HG03135 (cell line): ENCODE measurements at regions not wholly inside any gene's neighbourhood (a gene's known extent, or its start where the extent isn't known, plus 50 kb on each side); places are given as distances from the start of the nearest gene placed in this dataset.

Source experiments
- ATAC-seq: cut with Tn5 transposase; IDR thresholded peaks from one replicate; pipeline ENCODE4 v1.9.1; 2021; ENCODE audit warnings: mild to moderate bottlenecking, moderate library complexity; ENCODE audit not compliant: unreplicated experiment

GRCh38 chr2:155442088-155442487 is 743.6 kb downstream of the KCNJ3 start:
- no peak for ATAC-seq

DNA sequence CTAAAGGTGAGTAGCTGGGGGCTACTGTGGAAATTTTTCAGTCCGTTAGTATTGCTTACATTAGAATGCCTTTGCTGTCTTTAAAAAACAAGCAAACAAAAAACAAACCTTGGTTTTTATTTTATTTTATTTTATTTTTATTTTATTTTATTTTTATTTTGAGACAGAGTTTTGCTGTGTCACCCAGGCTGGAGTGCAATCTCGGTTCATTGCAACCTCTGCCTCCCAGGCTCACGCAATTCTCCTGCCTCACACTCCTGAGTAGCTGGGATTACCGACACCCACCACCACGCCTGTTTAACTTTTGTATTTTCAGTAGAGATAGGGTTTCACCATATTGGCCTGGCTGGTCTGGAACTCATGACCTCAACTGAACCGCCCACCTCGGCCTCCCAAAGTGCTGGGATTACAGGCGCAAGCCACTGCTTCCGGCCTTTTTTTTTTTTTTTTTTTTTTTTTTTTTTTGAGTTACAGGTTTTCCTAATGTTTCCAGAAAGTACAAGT is 732.6 kb downstream of the KCNJ3 start:
- no peak for ATAC-seq

- ATAC-seq: no peak
Measured at GRCh38 chr2:155427470-155427869, 729.0 kb downstream of the KCNJ3 start.

DNA sequence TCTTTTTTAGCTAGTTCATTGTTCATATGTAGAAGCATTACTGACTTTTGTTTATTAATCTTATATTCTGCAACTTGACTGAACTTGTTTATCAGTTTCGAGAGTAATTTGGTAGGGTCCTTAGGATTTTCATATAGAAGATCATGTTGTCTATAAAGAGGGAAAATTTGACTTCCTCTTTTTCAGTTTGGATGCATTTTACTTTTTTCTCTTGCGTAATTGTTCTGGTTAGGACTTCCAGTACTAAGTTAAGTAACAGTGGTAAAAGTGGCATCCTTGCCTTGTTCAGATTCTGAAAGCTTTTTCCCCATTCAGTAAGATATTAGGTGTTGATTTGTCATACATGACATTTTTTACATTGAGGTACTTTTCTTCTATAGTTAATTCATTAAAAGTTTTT is 726.0 kb downstream of the KCNJ3 start:
- ATAC-seq: no peak

GRCh38 chr2:155418753-155419152 is 720.3 kb downstream of the KCNJ3 start:
- ATAC-seq: no peak

- peak; percentile 91 for ATAC-seq
Measured at GRCh38 chr2:155412598-155412997, 714.1 kb downstream of the KCNJ3 start.

GRCh38 chr2:155404433-155405002 is 706.0 kb downstream of the KCNJ3 start:
- no peak for ATAC-seq

DNA sequence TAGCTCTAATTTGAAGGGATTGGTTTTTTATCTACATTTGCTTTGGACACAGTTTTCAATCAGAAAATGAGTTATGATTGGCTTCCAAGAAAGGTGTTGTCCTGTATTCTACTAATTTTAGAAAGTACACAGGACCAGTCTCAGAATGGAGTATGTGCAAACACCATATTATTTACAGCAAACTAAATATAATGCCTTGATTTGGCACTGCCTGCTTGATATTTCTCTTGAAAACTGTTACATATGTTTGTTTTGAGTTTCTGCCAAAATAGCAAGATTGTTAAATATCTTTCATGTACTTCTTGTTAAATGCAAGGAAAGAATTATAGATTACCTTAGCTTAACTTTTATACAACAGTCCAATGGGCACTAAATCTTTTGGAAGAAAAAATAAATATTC is 694.9 kb downstream of the KCNJ3 start:
- no peak for ATAC-seq

DNA sequence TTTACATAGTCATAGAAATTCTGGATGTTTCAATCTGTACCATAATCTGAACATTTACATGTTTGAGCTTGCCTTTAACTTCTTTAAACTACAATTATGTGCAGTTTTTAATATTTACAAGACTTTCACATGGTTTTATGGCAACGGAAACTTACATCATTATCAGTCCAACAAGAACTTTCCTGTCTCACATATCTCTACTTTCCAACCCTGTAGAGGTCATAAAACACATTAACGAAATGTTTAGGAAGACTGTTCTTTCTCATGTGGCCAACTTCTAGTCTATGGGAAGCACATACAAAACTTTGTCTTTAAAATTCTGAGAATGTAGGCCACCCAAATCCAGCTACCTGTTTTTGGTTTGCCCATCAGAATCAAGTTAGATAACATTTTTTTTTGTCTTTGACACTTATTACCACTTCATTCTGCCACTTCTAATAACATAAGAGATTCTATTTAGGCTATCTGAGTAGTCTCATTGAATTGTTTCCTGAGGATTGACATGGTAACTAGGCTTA is 693.2 kb downstream of the KCNJ3 start:
- ATAC-seq: no peak

GRCh38 chr2:155389224-155389623 is 690.7 kb downstream of the KCNJ3 start:
- no peak for ATAC-seq

DNA sequence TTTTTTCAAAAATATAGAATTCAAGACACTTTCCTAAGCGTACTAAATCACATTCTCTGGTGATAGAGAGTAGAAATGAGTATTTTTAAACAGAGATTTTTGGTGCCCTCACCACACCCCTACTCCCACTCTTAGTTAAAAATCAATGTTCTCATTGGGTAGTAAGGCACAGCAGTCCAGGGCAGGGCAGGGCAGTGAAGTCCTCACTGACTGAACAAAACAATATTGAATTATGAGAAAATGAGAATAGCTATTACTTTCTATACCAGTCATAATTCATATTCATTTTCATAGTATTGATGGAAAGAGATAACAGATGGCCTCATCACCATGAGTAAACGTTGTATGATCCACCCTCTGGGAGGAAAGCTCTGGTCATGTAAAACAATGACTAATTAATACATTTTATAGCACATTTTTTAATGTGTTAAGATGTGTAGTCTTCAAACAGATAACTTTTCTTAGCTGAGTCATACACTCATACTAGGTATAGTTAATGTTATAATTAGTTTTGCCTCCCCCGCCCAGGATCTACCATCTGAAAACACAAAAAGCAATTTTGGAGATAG is 686.1 kb downstream of the KCNJ3 start:
- no peak for ATAC-seq

DNA sequence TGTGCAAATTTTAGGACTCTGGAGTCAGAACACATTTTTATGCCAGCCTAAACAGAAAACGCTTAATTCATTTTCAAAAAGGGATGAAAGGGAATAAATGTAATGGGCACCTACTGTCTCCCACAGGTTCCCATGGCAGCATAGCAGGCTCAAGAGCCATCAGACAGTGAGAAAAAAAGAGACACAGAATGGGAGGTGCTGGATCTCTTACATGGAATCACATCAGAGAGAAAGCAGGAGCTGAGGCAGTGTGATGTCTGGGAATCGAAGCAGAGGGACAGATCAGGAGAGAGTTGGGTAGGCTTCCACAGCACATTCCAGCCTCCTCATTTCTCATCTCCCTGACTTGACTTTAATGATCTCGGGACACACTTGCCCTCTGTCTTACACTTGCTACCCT is 684.3 kb downstream of the KCNJ3 start:
- no peak for ATAC-seq

GRCh38 chr2:155381436-155381835 is 682.9 kb downstream of the KCNJ3 start:
- no peak for ATAC-seq

- no peak for ATAC-seq
Measured at GRCh38 chr2:155379494-155379893, 681.0 kb downstream of the KCNJ3 start.

DNA sequence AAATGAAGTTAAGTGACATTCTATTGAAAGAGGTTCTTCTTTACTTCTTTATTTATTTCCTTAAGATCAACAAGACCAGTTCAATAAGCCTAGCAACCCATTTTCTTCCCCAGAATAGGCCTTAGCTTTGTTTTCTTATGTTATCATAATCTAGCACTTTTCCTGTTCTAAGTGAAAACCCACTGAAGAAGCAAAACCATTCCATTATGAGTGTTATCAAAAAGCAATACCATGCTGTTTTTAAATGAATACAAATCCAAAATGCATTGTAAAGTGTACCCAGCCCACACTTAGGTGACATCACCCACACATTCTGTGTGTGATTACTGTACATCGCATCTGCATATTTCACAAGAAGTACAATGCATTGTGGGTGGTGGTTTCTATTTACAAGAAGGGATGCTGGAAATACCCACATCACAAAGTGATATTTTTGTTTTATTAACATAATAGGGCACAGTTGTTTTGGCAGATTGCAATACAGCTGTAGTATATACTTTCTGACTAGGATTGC is 679.5 kb downstream of the KCNJ3 start:
- ATAC-seq: no peak

DNA sequence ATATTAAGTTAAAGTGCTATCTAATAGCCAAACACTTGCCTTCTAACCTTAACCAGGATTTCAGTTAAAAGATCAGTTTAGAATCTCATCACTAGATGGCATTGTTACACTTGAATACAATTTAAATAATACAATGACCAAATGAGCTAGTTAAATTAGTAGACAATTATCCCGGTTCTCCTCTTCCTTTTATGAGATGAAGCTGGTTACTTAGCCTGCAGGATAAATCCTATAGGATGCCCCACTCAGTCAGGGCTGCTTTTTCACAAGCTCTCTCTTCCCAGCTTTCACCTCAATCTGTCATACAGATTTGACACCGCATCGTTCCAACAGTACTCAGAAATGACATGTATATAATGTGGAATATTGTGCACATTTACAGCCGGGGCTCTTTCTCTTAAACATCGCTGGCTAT is 678.8 kb downstream of the KCNJ3 start:
- ATAC-seq: no peak

- ATAC-seq: no peak
Measured at GRCh38 chr2:155372969-155373368, 674.5 kb downstream of the KCNJ3 start.

- ATAC-seq: no peak
Measured at GRCh38 chr2:155368934-155369333, 670.4 kb downstream of the KCNJ3 start.

DNA sequence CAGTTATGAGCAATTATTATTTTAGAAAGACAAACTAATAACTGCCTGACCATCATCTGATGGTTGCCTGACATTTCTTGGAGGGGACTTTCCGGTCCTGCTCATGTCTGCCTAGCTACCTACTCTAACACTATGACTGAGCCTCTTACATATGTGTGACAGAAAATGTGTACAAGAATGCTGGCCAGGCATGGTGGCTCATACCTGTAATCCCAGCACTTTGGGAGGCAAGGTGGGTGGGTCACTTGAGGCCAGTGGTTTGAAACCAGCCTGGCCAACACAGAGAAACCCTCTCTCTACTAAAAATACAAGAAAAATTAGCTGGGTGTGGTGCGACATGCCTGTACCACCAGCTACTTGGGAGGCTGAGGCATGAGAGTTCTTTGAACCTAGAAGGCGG is 666.3 kb downstream of the KCNJ3 start:
- no peak for ATAC-seq

DNA sequence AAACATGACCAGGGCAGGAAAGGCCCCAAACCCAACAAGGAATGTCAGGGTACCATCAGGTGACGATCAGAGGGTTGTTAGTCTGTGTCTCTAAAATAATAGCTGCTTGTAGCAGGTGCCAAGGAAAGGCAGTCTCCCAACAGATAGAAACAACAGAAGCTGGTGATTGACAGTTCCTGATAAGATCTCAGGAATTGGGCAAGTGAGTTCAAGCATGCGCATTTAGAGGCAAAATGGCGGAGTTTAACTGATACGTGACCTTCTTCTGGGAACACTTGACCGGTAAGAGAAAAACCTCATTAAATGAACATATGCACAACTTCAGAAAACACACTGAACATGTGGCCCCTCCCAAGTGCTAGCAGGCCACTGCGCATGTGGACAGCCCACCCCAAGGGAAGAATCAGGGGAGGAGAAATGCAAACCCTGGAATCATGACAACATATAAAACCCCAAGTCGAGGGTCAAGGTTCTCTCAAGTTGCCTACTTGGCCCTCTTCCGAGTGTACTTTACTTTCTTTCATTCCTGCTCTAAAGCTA is 664.9 kb downstream of the KCNJ3 start:
- no peak for ATAC-seq

DNA sequence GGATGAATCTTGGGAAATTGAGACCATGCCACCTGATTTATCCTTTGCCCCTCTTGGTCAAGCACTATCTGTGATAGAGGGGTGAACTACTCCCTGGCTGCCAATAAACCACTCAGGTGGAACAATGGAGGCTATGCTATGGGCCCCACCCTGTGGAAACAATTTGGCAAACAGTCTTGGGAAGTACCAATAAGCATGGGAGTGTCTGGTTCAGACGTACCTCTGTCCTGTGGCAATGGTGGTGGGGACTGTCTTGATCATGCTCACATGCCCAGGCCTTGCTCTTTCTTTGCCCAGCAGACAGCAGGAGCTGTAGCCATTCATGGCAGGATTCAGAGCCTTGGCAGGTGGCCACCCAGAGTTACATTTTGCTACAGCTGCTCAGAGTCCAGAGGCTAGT is 658.7 kb downstream of the KCNJ3 start:
- ATAC-seq: no peak

DNA sequence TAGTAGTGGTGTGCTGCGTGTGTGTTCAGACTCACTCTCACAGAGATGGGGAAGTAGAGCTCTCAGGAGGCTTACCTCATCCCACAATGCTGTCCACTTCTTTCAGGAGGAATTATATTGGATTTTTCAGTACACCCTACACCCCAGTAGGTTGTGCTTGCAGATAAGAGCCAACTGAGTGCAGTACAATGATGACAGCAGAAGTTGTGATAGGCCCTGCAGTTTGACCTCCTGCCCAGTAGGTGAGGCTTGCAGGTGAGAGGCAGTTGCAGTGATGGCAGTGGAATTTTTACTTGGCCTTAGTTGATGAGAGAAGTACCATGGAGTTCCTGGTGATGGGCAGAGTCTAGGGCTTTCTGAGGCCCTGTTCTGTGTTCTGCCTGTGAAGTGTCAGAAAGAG is 657.8 kb downstream of the KCNJ3 start:
- ATAC-seq: no peak
